Ovary (tissue), 3 donors: ENCODE measurements at regions not wholly inside any gene's neighbourhood (a gene's known extent, or its start where the extent isn't known, plus 50 kb on each side); places are given as distances from the start of the nearest gene placed in this dataset.

Experiments
- CTCF ChIP-seq, 3 donors: fragments of 450-650 bp in 2 of 3; fragments of 200-600 bp in 1 of 3; IDR thresholded peaks; one replicate each; pipeline versions ENCODE4 v1.5.1 to v1.8.0; 2016 to 2022; ENCODE audit warnings: antibody characterized with exemption in 3 of 3, mild to moderate bottlenecking in 1 of 3
- POLR2A ChIP-seq: fragments of 450-650 bp; IDR thresholded peaks from one replicate; pipeline ENCODE4 v1.6.1; 2017; ENCODE audit warnings: antibody characterized with exemption, mild to moderate bottlenecking, moderate library complexity
- donor health status: DM: no; HTN: no; CAD: no.

- no peak for TF ChIP-seq CTCF (IDR thresholded peaks at IDR 0.05)
- no peak for TF ChIP-seq POLR2A
Measured at GRCh38 chr2:14199040-14199439, 433.5 kb upstream of the LRATD1 start.
